ENCODE measurements at regions not wholly inside any gene's neighbourhood (a gene's known extent, or its start where the extent isn't known, plus 50 kb on each side); places are given as distances from the start of the nearest gene placed in this dataset.
"Not testable (repeated sequence)": the region's sequence is repeated elsewhere in the genome, so short reads cannot be mapped to it uniquely, and the experiment has no call there.

- not testable (repeated sequence) for H3K4me1 Mint-ChIP-seq (ENCODE audit: low read depth); DNase-seq; H3K4me3 Mint-ChIP-seq; H3K27me3 Mint-ChIP-seq (ENCODE audit: low read depth); H3K36me3 Mint-ChIP-seq (ENCODE audit: insufficient read depth in 2 of 2); H3K27ac Mint-ChIP-seq; ATAC-seq (replicated peaks in 1 of 2); H3K9me3 Mint-ChIP-seq
Observed at GRCh38 chr4:128429023-128429613, 141.5 kb upstream of the PGRMC2 start.

- no peak for ATAC-seq (replicated peaks in 1 of 2)
- H3K4me1 Mint-ChIP-seq (ENCODE audit: low read depth), result no peaks in the 10 kb centered on the region
- no peak overlapping the region for H3K27ac Mint-ChIP-seq
Observed at GRCh38 chr4:128428397-128428796, 140.8 kb upstream of the PGRMC2 start.

GRCh38 chr4:128427832-128428366 lies 140.3 kb upstream of the PGRMC2 start:
- H3K27ac Mint-ChIP-seq, result no peak overlapping the region

More at GRCh38 chr4:128428397-128428796, 140.8 kb upstream of the PGRMC2 start:
- Mint-ChIP-seq H3K4me3 (no peak overlapping the region), H3K9me3 (peaks cover 0 to 2% of the 10 kb centered on the region in 2 donors), H3K27me3 (ENCODE audit: low read depth) (no peaks in the 10 kb centered on the region), H3K36me3 (ENCODE audit: insufficient read depth in 2 of 2) (peaks cover 0 to 2% of the 10 kb centered on the region in 2 donors)
- DNase-seq, result no peak

GRCh38 chr4:128424527-128425497 lies 137.2 kb upstream of the PGRMC2 start:
- no peak for ATAC-seq (replicated peaks in 1 of 2)
- no peaks in the 10 kb centered on the region for H3K36me3 Mint-ChIP-seq (ENCODE audit: insufficient read depth in 2 of 2)
- H3K9me3 Mint-ChIP-seq, result no peaks in the 10 kb centered on the region
- no peak for DNase-seq
- H3K27ac Mint-ChIP-seq, result no peak overlapping the region
- no peak overlapping the region for H3K4me3 Mint-ChIP-seq
- H3K27me3 Mint-ChIP-seq (ENCODE audit: low read depth), result no peaks in the 10 kb centered on the region
- H3K4me1 Mint-ChIP-seq (ENCODE audit: low read depth), result no peaks in the 10 kb centered on the region

More at GRCh38 chr4:128427832-128428366, 140.3 kb upstream of the PGRMC2 start:
- H3K4me1 Mint-ChIP-seq (ENCODE audit: low read depth), result no peaks in the 10 kb centered on the region
- peaks cover 0 to 2% of the 10 kb centered on the region in 2 donors for H3K36me3 Mint-ChIP-seq (ENCODE audit: insufficient read depth in 2 of 2)
- H3K9me3 Mint-ChIP-seq, result peaks cover 0 to 2% of the 10 kb centered on the region in 2 donors
- no peak for DNase-seq
- no peak for ATAC-seq (replicated peaks in 1 of 2)
- no peaks in the 10 kb centered on the region for H3K27me3 Mint-ChIP-seq (ENCODE audit: low read depth)
- no peak overlapping the region for H3K4me3 Mint-ChIP-seq

GRCh38 chr4:128422296-128422695 lies 134.7 kb upstream of the PGRMC2 start:
- H3K4me1 Mint-ChIP-seq (ENCODE audit: low read depth); DNase-seq; ATAC-seq (replicated peaks in 1 of 2): not testable (repeated sequence)

GRCh38 chr4:128416921-128417320 lies 129.3 kb upstream of the PGRMC2 start:
- ATAC-seq (replicated peaks in 1 of 2) (no peak), DNase-seq (no peak)
- Mint-ChIP-seq H3K4me3 (no peak overlapping the region), H3K36me3 (ENCODE audit: insufficient read depth in 2 of 2) (peaks cover 0 to 3% of the 10 kb centered on the region in 2 donors), H3K4me1 (ENCODE audit: low read depth) (no peaks in the 10 kb centered on the region), H3K27me3 (ENCODE audit: low read depth) (no peaks in the 10 kb centered on the region), H3K27ac (no peak overlapping the region), H3K9me3 (no peaks in the 10 kb centered on the region)

More at GRCh38 chr4:128422296-128422695, 134.7 kb upstream of the PGRMC2 start:
- H3K36me3 Mint-ChIP-seq (ENCODE audit: insufficient read depth in 2 of 2); H3K4me3 Mint-ChIP-seq; H3K9me3 Mint-ChIP-seq; H3K27ac Mint-ChIP-seq; H3K27me3 Mint-ChIP-seq (ENCODE audit: low read depth): not testable (repeated sequence)

GRCh38 chr4:128410037-128410436 lies 122.4 kb upstream of the PGRMC2 start:
- ATAC-seq (replicated peaks in 1 of 2), result no peak
- no peaks in the 10 kb centered on the region for H3K4me1 Mint-ChIP-seq (ENCODE audit: low read depth)
- DNase-seq, result no peak
- no peak overlapping the region for H3K27ac Mint-ChIP-seq
- H3K27me3 Mint-ChIP-seq (ENCODE audit: low read depth), result no peaks in the 10 kb centered on the region
- no peak overlapping the region for H3K4me3 Mint-ChIP-seq
- peaks cover 2 to 3% of the 10 kb centered on the region in 2 donors for H3K36me3 Mint-ChIP-seq (ENCODE audit: insufficient read depth in 2 of 2)
- H3K9me3 Mint-ChIP-seq, result peaks cover 2% of the 10 kb centered on the region in 2 donors

GRCh38 chr4:128403586-128403985 lies 116.0 kb upstream of the PGRMC2 start:
- Mint-ChIP-seq H3K4me1 (ENCODE audit: low read depth) (no peaks in the 10 kb centered on the region), H3K4me3 (no peak overlapping the region), H3K9me3 (peaks cover 2 to 9% of the 10 kb centered on the region in 2 donors), H3K36me3 (ENCODE audit: insufficient read depth in 2 of 2) (peaks cover 1 to 13% of the 10 kb centered on the region in 2 donors), H3K27me3 (ENCODE audit: low read depth) (no peaks in the 10 kb centered on the region), H3K27ac (no peak overlapping the region)
- no peak for DNase-seq
- ATAC-seq (replicated peaks in 1 of 2), result no peak

- DNase-seq (no peak), ATAC-seq (replicated peaks in 1 of 2) (no peak)
- no peaks in the 10 kb centered on the region for H3K27me3 Mint-ChIP-seq (ENCODE audit: low read depth)
- peaks cover 0 to 5% of the 10 kb centered on the region in 2 donors for H3K9me3 Mint-ChIP-seq
- H3K27ac Mint-ChIP-seq, result no peak overlapping the region
- no peak overlapping the region for H3K4me3 Mint-ChIP-seq
- H3K36me3 Mint-ChIP-seq (ENCODE audit: insufficient read depth in 2 of 2), result peaks cover 0 to 1% of the 10 kb centered on the region in 2 donors
- H3K4me1 Mint-ChIP-seq (ENCODE audit: low read depth), result no peaks in the 10 kb centered on the region
Observed at GRCh38 chr4:128394778-128395177, 107.2 kb upstream of the PGRMC2 start.

GRCh38 chr4:128393101-128393704 lies 105.6 kb upstream of the PGRMC2 start:
- DNase-seq (no peak), ATAC-seq (replicated peaks in 1 of 2) (no peak)
- no peak overlapping the region for H3K27ac Mint-ChIP-seq
- H3K27me3 Mint-ChIP-seq (ENCODE audit: low read depth), result no peaks in the 10 kb centered on the region
- H3K36me3 Mint-ChIP-seq (ENCODE audit: insufficient read depth in 2 of 2), result no peaks in the 10 kb centered on the region
- H3K9me3 Mint-ChIP-seq, result peaks cover 0 to 4% of the 10 kb centered on the region in 2 donors
- no peak overlapping the region for H3K4me3 Mint-ChIP-seq
- H3K4me1 Mint-ChIP-seq (ENCODE audit: low read depth), result no peaks in the 10 kb centered on the region

- DNase-seq (no peak), ATAC-seq (replicated peaks in 1 of 2) (no peak)
- Mint-ChIP-seq H3K27ac (no peak overlapping the region), H3K9me3 (no peaks in the 10 kb centered on the region), H3K27me3 (ENCODE audit: low read depth) (no peaks in the 10 kb centered on the region), H3K4me1 (ENCODE audit: low read depth) (no peaks in the 10 kb centered on the region), H3K36me3 (ENCODE audit: insufficient read depth in 2 of 2) (no peaks in the 10 kb centered on the region), H3K4me3 (no peak overlapping the region)
Observed at GRCh38 chr4:128390475-128390996, 102.9 kb upstream of the PGRMC2 start.

GRCh38 chr4:128388796-128389195 lies 101.2 kb upstream of the PGRMC2 start:
- no peaks in the 10 kb centered on the region for H3K4me1 Mint-ChIP-seq (ENCODE audit: low read depth)
- no peak overlapping the region for H3K4me3 Mint-ChIP-seq
- H3K27me3 Mint-ChIP-seq (ENCODE audit: low read depth), result no peaks in the 10 kb centered on the region
- no peaks in the 10 kb centered on the region for H3K36me3 Mint-ChIP-seq (ENCODE audit: insufficient read depth in 2 of 2)
- no peak overlapping the region for H3K27ac Mint-ChIP-seq
- DNase-seq, result no peak
- no peak for ATAC-seq (replicated peaks in 1 of 2)
- H3K9me3 Mint-ChIP-seq, result no peaks in the 10 kb centered on the region

- H3K9me3 Mint-ChIP-seq, result no peaks in the 10 kb centered on the region
- no peak overlapping the region for H3K4me3 Mint-ChIP-seq
- no peaks in the 10 kb centered on the region for H3K4me1 Mint-ChIP-seq (ENCODE audit: low read depth)
- H3K27ac Mint-ChIP-seq, result no peak overlapping the region
- DNase-seq, result no peak
- no peaks in the 10 kb centered on the region for H3K36me3 Mint-ChIP-seq (ENCODE audit: insufficient read depth in 2 of 2)
- ATAC-seq (replicated peaks in 1 of 2), result no peak
- no peaks in the 10 kb centered on the region for H3K27me3 Mint-ChIP-seq (ENCODE audit: low read depth)
Observed at GRCh38 chr4:128388352-128388630, 100.7 kb upstream of the PGRMC2 start.
